Mononuclear cell (primary cell): ENCODE measurements at regions not wholly inside any gene's neighbourhood (a gene's known extent, or its start where the extent isn't known, plus 50 kb on each side); places are given as distances from the start of the nearest gene placed in this dataset.

ENCODE experiments used
- H3K27me3 ChIP-seq: 2 replicates; pipeline ENCODE4 v1.6.0; 2011; ENCODE audit warnings: low read length, control low read depth; ENCODE audit not compliant: insufficient read depth
- H3K4me1 ChIP-seq: 2 replicates; pipeline ENCODE4 v1.5.1; 2011; ENCODE audit warnings: mild to moderate bottlenecking, low read length, control low read depth; ENCODE audit not compliant: insufficient read depth
- H3K4me3 ChIP-seq: 2 replicates; pipeline ENCODE4 v1.5.1; 2011; ENCODE audit warnings: mild to moderate bottlenecking, low read length, moderate library complexity
- H3K9me3 ChIP-seq: 2 replicates; pipeline ENCODE4 v1.5.1; 2011; ENCODE audit warnings: low read depth, mild to moderate bottlenecking, control low read depth, low read length

- H3K4me1 ChIP-seq: no peaks in the 10 kb centered on the region
- no peaks in the 10 kb centered on the region for H3K27me3 ChIP-seq
- no peaks in the 10 kb centered on the region for H3K9me3 ChIP-seq
Observed at GRCh38 chr6:165715428-165715827, 52.4 kb upstream of the PDE10A start.

GRCh38 chr6:165714907-165715306 is 51.9 kb upstream of the PDE10A start:
- no peaks in the 10 kb centered on the region for H3K4me1 ChIP-seq

More at GRCh38 chr6:165715428-165715827, 52.4 kb upstream of the PDE10A start:
- no peak overlapping the region for H3K4me3 ChIP-seq

GRCh38 chr6:165713845-165714466 is 50.9 kb upstream of the PDE10A start:
- H3K27me3 ChIP-seq: no peaks in the 10 kb centered on the region
- H3K4me1 ChIP-seq: no peaks in the 10 kb centered on the region
- H3K4me3 ChIP-seq: no peak overlapping the region
- H3K9me3 ChIP-seq: no peaks in the 10 kb centered on the region

More at GRCh38 chr6:165714907-165715306, 51.9 kb upstream of the PDE10A start:
- H3K9me3 ChIP-seq: no peaks in the 10 kb centered on the region
- no peaks in the 10 kb centered on the region for H3K27me3 ChIP-seq
- H3K4me3 ChIP-seq: no peak overlapping the region
